ENCODE measurements at regions not wholly inside any gene's neighbourhood (a gene's known extent, or its start where the extent isn't known, plus 50 kb on each side); places are given as distances from the start of the nearest gene placed in this dataset.

DNA sequence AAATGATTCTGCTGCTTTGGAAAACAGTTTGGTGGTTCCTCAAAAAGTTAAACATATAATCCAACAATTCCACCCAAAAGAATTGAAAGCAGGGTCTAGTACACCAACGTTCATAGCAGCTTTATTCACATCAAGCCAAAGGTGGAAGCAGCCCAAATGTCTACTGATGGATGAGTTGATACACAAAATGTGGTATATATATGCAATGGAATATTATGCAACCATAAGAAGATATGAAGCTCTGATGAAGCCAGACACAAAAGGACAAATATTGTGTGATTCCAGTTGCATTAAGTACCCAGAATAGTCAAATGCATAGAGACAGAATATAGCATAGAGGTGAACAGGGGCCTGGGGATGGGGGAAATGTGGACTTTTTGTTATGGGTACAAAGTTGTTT, 269.3 kb downstream of the METTL4 start:
- intact Hi-C loops (cut with micrococcal nuclease): no loop called here

DNA sequence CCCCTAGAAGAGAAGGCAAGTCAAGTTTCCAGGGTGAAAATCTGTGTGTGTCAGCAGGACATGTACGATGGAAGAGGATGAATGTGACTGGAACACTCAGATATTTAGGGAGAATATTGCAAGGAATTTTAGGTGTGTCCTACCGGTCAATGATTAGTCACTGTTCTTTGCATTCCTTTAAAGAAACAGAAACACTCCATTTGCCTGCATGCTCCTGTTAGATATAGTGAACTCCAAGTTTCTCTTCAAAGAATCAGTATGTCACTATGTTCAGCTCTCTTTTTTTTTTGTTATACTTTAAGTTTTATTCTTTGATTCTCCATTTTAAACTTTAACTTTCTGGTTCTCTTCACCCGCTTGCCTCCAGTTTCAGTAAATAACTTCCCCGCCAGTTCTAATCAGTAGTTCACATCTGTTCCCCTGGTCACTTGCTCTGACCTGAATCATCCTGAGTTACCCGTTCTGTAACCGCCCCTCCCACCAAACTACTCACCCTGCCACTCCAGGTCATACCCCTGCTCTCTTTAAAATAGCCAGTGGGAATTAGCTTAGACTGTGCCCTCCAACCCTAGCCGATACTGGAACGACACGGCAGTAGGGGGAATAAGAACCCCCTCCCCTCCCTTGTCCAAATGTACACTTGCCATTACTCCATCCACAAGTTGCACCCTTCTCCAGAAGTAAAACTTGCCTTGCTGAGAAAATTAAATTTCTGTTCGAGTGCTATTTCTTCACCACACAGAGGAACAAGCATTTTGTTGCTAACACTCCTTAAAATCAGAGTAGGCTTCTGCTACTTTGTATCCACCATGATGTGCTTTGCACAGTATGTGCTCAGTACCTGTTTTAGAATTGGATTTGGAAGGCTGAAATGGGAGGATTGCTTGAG, 268.4 kb downstream of the METTL4 start:
- intact Hi-C loops (cut with micrococcal nuclease): no loop called here

DNA sequence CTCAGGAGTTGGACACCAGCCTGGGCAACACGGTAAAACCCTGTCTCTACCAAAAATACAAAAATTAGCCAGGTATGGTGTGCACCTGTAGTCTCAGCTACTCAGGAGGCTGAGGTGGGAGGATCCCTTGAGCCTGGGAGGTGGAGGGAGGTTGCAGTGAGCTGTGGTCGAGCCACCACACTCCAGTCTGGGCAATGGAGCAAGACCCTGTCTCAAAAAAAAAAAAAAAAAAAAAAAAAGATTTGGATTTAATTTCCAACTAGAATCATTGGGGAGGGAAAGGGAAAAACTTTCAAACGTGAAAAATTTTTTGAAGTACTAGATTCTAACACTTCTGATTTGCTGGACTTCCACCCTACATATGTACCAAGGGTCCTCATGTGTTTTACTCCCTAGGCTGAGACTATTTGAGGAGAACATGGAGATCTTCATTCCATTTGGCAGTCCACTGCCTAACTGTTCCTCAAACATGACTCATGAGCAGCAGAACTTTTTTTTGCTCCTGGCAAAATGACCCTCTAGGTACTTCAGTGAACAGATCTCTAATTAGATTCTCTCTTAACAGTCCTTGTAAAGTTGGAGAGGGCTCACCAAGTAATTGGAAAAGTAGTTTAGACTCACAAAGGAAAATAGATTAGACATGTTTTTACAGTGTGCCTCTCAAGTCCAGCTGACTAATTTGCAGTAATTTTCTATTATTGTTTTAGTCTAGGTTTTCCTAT, 267.6 kb downstream of the METTL4 start:
- intact Hi-C loops (cut with micrococcal nuclease): no loop called here

DNA sequence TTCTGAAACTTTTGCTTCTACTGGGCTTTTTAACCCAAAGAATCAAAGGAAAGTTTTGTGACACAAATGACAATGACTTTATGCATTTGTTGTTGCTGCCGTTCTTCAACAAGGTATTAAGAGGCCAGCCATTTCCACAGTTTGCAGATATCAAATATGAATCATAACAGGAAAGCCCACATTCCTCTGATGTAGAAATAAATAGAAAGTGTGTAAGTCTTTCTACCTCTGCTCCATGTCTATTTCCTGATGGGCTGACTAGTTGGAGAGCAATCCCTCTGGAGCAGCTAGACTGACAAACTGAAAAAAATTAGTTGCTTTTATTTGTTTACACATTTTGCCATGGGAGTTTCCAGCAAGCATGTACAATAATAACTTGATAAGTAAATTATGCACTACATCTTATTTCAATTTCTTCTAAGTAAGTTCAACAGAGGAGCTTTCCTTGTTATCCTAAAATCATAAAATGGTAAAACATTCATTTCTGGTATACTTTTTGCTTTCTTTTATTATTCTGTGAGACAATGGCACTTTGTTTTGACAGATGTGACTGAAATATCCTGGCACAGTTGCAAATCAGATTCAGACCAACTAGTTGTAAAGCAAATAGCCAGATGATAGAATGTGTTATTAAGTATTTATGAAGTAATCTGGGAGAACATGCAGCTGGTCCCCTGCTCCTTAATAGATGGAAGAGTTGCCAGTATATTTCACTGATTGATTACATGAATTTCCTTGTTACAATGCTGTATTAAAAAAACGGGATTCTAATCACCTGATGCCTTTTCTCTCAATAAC, 266.7 kb downstream of the METTL4 start:
- intact Hi-C loops (cut with micrococcal nuclease): no loop called here

DNA sequence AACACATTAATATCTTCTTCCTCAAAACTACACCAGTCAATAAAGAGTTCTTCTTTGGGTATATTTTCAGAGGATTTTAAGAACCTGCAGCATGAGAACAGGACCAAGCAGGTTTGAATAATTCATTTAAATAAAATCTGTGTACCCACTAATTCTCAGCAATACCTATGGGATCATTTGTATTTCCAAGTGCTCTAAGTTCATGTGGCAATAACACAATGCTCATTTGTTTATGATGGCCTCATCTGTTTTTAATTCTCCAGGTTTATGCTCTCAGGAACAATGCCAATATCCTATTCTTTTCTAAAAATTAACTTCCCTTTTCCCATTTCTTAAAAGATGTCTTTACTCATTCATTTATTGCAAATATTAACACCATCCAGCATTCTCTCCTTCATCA, 264.7 kb downstream of the METTL4 start:
- intact Hi-C loops (cut with micrococcal nuclease): no loop called here

DNA sequence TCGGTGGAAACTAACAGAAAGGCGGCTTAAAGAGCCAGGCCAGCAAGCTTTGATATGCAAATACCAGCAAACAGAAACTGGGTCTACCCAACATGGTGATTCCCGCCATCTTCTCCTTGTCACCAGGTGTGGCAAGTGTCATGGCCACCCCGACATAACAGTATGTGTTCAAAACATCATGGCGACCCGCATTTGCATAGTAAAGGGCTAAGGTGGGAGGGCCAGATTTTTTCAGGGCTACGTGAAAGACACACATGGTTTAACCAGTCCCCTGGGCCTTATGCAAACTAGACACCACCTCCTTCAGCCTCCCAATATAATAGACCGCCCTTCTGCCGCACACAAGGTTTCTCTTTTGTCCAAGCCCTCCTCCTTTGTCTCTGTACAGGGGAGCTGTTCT, 260.4 kb downstream of the METTL4 start:
- intact Hi-C loops (cut with micrococcal nuclease): no loop called here

DNA sequence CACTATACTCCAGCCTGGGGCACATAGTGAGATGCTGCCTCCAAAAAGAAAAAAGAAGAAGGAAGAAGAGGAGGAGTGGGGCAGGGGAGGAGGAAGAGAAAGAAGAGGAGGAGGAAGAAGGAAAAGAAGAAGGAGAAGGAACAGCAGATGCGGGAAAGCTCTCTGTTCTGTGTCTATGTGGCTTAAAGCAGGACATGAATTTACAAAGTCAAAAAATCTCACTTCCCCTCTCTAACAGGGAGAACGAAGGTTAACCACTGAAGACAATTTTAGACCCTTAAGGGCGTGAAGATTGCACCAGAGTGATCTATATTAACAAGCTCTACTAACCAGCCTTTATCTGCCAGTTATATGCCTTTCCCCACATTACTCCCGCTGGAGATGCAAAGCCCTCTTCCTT, 258.9 kb downstream of the METTL4 start:
- intact Hi-C loops (cut with micrococcal nuclease): no loop called here

DNA sequence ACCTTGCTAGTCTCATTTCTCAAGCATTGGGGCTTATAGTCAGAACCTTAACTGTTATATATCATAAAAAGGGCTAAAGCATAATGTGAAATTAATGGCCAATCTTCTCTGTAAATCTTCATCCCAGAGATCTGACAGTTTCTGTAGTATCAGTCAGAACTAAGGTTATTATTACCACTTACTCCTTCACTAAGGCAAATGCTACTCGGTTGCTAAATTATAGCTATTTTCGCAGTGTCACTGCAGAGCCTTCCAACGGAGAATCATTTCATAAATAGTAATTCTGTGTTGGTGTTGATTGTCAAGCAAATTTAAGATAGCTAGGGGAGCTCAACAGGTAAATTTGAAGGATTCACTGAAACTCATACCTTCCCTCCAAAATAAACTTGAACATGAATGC, 258.0 kb downstream of the METTL4 start:
- intact Hi-C loops (cut with micrococcal nuclease): no loop called here

DNA sequence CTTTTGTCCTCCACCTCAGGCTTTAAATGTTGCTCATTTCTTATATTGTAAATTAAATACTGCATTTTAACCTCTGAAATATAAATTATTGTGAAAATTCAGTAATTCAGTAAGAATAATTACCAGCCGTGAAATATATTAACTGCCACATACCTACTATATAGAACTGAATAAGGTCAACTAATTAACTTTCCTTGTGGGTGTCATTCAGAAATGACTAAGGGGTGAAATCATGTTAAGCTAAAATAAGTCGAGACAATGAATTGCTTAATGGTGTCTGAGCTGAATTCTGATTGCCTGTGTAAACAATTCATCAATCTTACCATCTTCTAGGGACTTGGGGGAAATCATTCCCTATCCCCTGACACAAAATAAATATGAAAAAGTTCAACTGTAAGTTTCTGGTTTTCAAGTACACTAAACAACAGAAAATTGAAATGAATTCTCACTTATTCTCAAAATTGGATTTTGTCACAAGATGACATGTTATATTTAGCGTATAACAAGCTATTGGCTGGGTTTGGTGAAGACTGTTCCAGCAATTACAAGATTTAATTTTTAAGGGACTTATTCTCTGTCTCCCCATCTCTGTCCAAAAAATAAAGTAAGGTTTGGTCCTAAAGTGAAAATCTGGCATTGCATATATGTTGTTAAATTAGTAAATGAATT, 255.1 kb downstream of the METTL4 start:
- intact Hi-C loops (cut with micrococcal nuclease): no loop called here

DNA sequence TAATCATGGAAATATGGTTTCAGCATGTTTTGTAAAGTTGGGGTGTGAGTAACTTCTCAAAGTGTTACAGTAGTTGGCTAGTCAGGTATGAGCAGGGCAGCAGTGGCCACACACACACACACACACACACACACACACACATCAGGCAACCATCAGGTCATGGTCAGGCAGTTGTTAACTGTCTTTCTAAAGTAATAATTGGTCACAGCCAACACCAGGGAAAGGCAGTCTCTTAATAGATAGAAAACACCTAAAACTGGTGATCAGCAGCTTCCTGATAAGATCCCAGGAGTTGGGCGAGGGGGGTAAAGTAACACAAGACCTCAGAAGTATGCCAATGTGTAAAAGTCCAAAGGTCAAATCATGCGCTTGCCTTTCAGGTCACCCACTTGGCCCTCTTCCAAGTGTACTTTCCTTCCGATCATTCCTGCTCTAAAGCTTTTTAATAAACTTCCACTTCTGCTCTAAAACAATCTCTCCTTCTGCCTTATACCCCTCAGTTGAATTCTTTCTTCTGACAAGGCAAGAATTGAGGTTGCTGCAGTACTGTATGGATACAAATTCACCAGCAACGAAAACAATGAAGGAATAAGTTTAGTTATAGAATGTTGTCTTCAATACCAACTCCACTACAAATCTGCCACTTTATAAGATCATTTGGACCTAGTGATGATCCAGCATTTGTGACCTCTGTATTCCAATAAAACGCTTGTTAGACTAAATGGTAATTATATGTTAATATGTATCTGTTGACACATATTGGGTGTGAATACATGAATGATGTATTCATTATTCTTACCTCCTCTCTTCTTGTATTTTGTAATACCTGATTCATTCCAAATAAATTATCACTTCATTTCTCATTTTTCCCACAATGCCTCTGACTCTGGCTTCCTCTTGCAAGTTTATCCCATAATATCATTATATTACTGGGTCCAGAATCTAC, 254.3 kb downstream of the METTL4 start:
- intact Hi-C loops (cut with micrococcal nuclease): no loop called here

DNA sequence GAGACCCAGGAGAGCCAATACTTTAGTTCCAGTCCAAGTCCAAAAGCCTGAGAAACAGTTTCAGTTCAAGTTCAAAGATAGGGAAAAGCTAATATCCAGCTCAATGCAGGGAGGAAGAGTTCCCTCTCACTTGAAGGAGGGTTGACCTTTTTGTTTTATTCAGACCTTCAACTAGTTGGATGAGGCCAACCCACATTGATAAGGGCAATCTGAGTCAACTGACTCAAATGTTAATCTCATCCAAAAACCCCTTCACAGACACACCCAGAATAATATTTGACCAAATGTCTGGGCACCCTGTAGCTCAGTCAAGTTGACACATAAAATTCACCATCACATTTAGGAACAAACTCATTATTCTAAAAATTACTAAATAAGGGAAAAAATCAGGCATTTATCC, 246.8 kb downstream of the METTL4 start:
- intact Hi-C loops (cut with micrococcal nuclease): no loop called here

DNA sequence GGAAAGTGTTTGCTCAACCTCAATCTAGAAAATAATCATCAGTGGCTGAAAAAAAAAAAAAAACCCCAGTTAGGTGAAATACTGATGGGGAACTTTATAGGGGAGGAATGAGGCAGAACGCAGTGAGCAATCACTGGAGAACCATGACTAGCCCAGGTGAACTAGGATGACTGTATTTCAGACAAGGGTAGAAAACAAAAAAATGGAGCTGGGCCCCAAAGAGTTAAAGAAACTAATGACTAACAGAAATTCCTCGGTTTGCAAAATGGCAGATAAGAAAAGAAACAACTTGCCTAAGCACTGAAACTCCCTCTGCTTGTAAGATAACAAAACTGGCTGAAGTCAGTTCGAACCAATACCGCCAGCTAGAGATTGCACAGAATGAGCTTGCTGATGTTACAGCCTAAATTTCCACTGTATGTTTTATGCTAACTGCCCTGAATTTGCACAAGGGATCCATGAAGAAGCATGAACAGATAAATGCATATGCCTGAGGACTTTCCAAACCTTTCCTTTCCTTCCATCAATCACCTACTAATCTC, 245.9 kb downstream of the METTL4 start:
- intact Hi-C loops (cut with micrococcal nuclease): no loop called here

DNA sequence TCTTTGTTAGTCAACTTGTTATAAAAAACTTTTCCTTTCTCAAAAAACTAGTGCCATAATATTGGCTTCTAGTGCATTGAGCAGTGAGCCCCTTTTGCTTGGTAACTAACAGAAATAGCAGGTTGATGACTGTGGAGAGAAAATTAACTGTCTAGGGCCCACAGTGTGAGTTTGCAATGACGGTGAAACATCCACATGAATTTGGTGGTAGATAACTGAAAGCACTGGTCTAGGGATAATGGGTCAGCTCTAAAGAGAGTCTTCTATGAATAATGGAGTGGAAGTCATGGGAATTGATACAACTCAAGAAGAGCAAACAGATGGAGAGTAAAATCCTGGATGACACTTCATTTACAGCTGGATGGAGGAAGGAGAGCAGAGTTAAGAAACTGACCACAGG, 245.4 kb downstream of the METTL4 start:
- intact Hi-C loops (cut with micrococcal nuclease): no loop called here

DNA sequence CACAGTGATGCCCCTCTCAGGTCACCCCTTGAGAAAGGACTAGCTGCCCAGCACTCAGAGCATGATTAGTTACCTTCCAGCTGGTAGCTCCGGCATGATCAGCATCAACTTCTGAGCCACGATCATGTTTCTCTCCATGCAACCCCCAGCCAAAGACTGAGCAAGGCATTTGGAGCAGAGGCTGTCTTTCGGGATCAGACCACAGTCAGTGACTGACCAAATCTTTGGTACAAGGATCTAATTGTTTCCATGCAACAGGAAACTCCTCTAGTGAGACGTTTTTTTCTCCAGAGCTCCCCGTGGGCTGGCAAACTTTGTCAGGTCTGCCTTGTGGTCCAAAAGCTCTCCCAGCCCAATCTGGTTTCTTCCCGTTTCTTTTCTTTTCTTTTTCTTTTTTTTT, 244.3 kb downstream of the METTL4 start:
- intact Hi-C loops (cut with micrococcal nuclease): no loop called here

DNA sequence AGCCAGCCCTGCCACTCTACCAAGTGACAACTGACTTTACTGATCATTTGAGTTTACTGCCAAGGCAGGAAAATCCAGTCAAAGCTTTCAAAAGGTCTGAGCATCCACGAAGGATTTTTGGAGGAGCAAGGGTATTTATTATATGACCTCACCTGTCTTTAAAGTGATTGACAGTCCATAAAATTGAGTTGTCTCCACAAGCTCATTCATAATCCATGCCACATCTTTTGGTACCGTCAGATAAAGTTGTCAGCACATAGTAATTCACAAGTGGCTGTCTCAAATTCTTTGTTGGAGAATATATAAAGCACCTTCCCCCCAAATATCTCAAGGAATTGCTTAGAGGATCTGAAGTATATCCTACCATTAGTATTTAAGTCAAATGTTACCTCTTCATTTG, 240.5 kb downstream of the METTL4 start:
- intact Hi-C loops (cut with micrococcal nuclease): no loop called here

DNA sequence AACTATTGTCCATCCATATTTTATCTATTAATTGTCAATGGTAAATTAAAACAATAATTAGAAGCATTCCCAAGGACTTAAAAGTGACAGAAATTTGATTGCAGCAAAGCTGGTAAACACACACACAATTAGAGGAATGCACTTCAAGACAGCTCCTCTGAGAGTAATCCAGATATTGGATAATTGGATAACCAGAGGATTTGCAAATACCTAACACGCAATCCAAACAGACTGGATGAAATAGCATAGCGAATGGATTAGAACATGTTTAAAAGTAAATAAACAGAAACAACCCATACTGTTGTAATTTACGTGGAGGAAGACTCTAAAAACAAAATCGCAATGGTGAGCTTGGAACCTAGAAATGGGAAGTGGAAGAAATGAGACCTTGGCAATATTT, 239.8 kb downstream of the METTL4 start:
- intact Hi-C loops (cut with micrococcal nuclease): no loop called here

DNA sequence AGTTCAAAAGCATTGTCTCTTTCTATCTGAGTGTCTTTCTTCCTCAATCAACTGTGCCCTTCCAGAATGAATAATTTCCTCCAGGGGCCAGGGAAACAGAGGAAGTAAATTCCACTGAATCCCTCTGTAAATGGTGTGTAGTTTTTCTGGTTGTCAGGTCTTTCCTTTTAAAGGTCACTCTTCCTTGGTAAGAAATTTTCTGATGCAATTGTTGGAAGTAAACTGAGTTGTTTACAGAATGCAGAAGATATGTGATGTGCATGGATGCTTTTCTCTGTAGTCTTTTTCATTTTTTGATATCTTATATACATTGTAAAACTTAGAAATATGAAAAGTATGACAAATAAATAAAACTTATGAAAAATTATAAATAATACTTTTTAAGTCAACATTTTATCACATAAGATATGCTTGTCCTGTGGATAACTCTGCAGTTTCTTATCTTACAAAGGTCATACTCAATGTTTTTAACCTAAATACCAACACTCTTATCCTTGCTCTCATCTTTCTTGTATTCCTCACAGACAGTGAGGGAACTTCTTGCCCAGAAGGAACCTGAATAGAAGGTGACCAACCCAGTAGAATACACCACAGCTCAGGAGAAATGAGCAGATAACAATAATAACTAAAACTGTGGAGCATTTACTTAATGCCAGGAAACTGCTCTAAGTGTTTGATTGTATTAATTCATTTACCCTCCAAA, 234.5 kb downstream of the METTL4 start:
- intact Hi-C loops (cut with micrococcal nuclease): loop anchor here (1.0 kb wide), 2 partner anchors 205 to 210 kb away; no protein-coding TSS in a partner anchor

DNA sequence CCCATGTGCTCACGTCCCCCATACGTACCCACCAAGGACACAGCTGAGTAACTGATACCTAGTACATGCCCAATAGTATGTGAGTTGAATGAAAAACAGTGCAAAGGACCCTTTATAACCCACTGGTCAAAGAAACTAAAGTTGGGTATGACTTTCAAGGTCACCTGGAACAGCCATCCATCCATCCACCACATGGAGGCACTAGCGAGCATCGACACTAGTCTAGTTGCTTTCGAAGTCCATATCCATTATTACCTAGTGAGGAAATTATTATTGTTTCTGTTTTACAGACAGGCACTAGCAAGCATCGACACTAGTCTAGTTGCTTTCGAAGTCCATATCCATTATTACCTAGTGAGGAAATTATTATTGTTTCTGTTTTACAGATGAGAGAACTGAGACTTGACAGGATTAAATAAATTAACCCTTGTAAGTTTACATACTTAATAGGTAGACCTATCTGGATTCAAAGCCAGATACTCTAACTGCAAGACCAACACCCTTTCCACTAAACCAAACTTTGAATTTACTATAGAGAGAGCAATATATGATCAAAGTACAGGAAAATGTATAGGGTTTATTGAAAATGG, 233.7 kb downstream of the METTL4 start:
- intact Hi-C loops (cut with micrococcal nuclease): loop anchor here (1.0 kb wide), 2 partner anchors 205 to 210 kb away; no protein-coding TSS in a partner anchor

DNA sequence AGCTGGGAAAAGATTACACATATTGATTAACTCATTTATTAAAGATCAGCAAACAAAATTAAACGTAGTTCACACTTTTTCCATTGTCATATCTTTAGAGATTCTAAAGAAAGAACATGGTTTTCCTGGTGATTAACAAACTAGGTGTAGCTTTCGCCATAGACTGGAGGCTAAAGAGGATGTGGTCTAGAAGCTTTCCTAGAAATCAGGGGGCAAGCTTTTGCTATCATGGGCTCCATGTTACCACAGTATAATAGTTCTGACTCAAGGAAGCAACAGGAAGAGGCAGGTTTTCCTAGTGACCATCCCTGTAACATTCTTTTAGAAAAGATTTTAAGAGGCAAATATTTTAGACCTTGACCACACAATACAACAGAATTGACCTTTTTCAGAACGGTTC, 232.7 kb downstream of the METTL4 start:
- intact Hi-C loops (cut with micrococcal nuclease): no loop called here
